Tibial nerve (tissue), 4 donors: ENCODE measurements at regions not wholly inside any gene's neighbourhood (a gene's known extent, or its start where the extent isn't known, plus 50 kb on each side); places are given as distances from the start of the nearest gene placed in this dataset.

Experiments
- EP300 ChIP-seq, 2 donors: sonication (generic); formaldehyde crosslinking; IDR thresholded peaks; one replicate each; pipeline ENCODE4 v1.6.1; 2017; ENCODE audit warnings: antibody characterized with exemption in 2 of 2, mild to moderate bottlenecking in 1 of 2
- POLR2A ChIP-seq, 2 donors: fragments of 450-650 bp; IDR thresholded peaks; one replicate each; pipeline ENCODE4 v1.6.1; 2017; ENCODE audit warnings: antibody characterized with exemption in 2 of 2, mild to moderate bottlenecking in 2 of 2, moderate library complexity in 2 of 2
- TF ChIP-seq, protein P1 (sequence below), 5 experiments: fragments of 200-600 bp in 3 of 5; fragments of 450-650 bp in 2 of 5; sonication (generic) in 3 of 5; IDR thresholded peaks; one replicate each; pipeline ENCODE4 v1.5.1; 2016 to 2019; ENCODE audit warnings: antibody characterized with exemption in 5 of 5, mild to moderate bottlenecking in 3 of 5, moderate library complexity in 2 of 5

GRCh38 chr2:82282111-82282882 is 1977.7 kb upstream of the LRRTM1 start:
- TF ChIP-seq POLR2A (IDR thresholded peaks at IDR 0.05) (no peak), EP300 (IDR thresholded peaks at IDR 0.05) (no peak)
- TF ChIP-seq, protein P1, sequence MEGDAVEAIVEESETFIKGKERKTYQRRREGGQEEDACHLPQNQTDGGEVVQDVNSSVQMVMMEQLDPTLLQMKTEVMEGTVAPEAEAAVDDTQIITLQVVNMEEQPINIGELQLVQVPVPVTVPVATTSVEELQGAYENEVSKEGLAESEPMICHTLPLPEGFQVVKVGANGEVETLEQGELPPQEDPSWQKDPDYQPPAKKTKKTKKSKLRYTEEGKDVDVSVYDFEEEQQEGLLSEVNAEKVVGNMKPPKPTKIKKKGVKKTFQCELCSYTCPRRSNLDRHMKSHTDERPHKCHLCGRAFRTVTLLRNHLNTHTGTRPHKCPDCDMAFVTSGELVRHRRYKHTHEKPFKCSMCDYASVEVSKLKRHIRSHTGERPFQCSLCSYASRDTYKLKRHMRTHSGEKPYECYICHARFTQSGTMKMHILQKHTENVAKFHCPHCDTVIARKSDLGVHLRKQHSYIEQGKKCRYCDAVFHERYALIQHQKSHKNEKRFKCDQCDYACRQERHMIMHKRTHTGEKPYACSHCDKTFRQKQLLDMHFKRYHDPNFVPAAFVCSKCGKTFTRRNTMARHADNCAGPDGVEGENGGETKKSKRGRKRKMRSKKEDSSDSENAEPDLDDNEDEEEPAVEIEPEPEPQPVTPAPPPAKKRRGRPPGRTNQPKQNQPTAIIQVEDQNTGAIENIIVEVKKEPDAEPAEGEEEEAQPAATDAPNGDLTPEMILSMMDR (IDR thresholded peaks at IDR 0.05), result no peak
